ENCODE measurements at regions not wholly inside any gene's neighbourhood (a gene's known extent, or its start where the extent isn't known, plus 50 kb on each side); places are given as distances from the start of the nearest gene placed in this dataset.

- H3K27me3 ChIP-seq (ENCODE audit: low read depth) = no peaks in the 10 kb centered on the region
- H3K36me3 ChIP-seq = no peaks in the 10 kb centered on the region
- no peak for TF ChIP-seq CTCF (IDR thresholded peaks at IDR 0.05)
- H3K27ac ChIP-seq = no peak overlapping the region
- no peak for ATAC-seq
- H3K4me3 ChIP-seq = no peak overlapping the region
- H3K9me3 ChIP-seq = no peaks in the 10 kb centered on the region
- intact Hi-C loops (cut with DNase I) = no loop called here
- no peaks in the 10 kb centered on the region for H3K4me1 ChIP-seq
- no peak for DNase-seq
These were observed 1022.6 kb downstream of the KCNMA1 start for GRCh38 chr10:76615049-76615448.
